ENCODE measurements at regions not wholly inside any gene's neighbourhood (a gene's known extent, or its start where the extent isn't known, plus 50 kb on each side); places are given as distances from the start of the nearest gene placed in this dataset.

- TF ChIP-seq CTCF (IDR thresholded peaks at IDR 0.05), result no peak
- no peak for TF ChIP-seq POLR2AphosphoS5 (IDR thresholded peaks at IDR 0.05)
Measured at GRCh38 chr2:241974851-241975592, 105.5 kb downstream of the RTP5 start.

Data from suprapubic skin (tissue), 3 donors.